CD4-positive, alpha-beta T cell treated with Interleukin-15 for 4 hours (primary cell): ENCODE measurements at regions not wholly inside any gene's neighbourhood (a gene's known extent, or its start where the extent isn't known, plus 50 kb on each side); places are given as distances from the start of the nearest gene placed in this dataset.

Experiments
- DNase-seq: peaks from one replicate; pipeline ENCODE4 v3.0.0-alpha.2; 2020; ENCODE audit warnings: low spot score

- no peak for DNase-seq
Observed at GRCh38 chr18:61616111-61616610, 276.6 kb downstream of the RNF152 start.

DNA sequence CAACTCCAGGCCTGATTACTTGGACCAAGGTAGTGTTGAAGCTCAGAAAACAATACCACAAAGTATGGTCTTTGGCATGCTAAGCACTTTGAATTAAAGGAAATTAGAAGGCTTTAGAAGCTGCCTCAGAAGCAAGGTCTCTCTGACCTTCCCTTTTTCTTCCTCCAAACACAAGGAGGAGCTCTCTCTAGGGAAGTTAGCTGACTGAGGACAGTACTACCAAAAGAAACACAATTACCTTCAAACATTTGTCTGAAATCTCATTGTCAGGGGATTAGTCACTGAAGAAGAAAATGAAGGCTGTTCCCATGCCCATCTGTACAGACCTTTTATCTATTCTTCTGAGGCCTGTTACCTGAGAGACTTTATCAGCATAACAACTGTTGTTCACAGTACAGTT lies 279.3 kb downstream of the CDH20 start:
- DNase-seq, result no peak

DNA sequence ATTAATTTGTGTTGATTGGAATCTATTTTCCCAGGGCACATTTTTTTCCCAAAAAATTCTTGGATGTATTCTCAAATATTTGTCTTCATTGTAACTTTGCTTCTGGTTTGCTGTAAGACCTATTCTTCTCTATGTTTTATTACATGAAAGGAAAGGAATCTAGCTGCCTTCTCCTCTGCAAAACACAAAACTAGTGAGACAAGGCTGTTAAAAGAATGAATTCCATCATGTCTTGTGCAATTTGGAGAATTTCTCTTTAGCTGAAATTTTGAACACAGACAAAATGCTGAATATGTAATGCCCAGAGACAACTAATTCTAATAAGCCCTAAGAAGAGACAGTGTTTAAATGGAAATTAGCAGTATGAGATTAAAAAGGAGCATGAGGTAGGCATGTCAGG lies 275.9 kb downstream of the CDH20 start:
- no peak for DNase-seq

DNA sequence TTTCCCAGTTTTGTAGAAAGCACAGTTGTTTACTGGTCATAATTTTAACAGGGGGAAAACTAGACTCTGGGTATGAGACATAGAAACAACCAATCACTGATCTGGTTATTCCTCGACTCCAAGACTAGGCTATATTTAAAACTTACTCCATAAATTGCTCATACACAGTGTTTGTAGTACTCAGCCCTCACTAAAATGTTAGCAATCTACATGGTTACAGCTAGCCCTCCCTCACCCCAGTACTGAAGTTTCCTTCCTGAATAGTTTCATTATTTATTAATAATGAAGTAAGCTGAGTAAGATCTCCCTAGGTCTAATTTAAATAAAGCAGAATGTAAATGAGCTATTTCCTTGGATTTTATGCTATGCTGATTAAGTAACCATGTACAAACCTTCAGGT lies 275.1 kb downstream of the CDH20 start:
- no peak for DNase-seq

GRCh38 chr18:61607867-61608266 lies 274.6 kb downstream of the CDH20 start:
- DNase-seq, result no peak

GRCh38 chr18:61606759-61607158 lies 273.5 kb downstream of the CDH20 start:
- no peak for DNase-seq

- DNase-seq, result no peak
Observed at GRCh38 chr18:61606068-61606660, 272.9 kb downstream of the CDH20 start.

GRCh38 chr18:61605376-61606067 lies 272.3 kb downstream of the CDH20 start:
- DNase-seq, result no peak
